GM19463 (cell line): ENCODE measurements at regions not wholly inside any gene's neighbourhood (a gene's known extent, or its start where the extent isn't known, plus 50 kb on each side); places are given as distances from the start of the nearest gene placed in this dataset.
"Not testable (repeated sequence)": the region's sequence is repeated elsewhere in the genome, so short reads cannot be mapped to it uniquely, and the experiment has no call there.

Source experiments
- ATAC-seq: cut with Tn5 transposase; IDR thresholded peaks from one replicate; pipeline ENCODE4 v1.9.1; 2021; ENCODE audit warnings: mild to moderate bottlenecking, moderate library complexity; ENCODE audit not compliant: unreplicated experiment

DNA sequence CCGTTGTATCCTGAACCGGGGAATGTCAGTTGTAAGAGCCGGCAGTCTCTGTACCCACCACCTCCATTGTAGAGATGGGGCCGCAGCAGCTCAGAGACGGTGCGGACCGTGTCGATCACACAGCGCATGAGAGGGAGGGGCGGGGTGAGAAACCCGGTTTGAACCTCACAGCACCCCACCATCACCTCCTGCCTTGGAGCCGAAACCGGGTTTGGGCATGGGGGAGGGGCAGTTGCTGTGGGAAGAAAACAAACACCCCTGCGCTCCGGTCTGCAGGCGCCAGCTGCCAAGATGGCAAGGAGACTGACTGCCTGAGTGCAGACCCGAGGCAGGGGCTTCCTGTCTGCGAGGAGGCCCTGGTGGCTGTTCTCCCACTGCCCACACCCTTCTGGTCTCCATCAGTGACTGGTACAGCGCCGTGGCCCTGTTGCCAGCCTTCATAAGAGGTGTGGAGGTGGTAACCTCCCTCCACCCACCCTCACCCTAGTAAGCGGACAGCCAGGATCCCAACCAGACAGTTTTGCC, 69.2 kb upstream of the SSBP3 start:
- no peak for ATAC-seq

DNA sequence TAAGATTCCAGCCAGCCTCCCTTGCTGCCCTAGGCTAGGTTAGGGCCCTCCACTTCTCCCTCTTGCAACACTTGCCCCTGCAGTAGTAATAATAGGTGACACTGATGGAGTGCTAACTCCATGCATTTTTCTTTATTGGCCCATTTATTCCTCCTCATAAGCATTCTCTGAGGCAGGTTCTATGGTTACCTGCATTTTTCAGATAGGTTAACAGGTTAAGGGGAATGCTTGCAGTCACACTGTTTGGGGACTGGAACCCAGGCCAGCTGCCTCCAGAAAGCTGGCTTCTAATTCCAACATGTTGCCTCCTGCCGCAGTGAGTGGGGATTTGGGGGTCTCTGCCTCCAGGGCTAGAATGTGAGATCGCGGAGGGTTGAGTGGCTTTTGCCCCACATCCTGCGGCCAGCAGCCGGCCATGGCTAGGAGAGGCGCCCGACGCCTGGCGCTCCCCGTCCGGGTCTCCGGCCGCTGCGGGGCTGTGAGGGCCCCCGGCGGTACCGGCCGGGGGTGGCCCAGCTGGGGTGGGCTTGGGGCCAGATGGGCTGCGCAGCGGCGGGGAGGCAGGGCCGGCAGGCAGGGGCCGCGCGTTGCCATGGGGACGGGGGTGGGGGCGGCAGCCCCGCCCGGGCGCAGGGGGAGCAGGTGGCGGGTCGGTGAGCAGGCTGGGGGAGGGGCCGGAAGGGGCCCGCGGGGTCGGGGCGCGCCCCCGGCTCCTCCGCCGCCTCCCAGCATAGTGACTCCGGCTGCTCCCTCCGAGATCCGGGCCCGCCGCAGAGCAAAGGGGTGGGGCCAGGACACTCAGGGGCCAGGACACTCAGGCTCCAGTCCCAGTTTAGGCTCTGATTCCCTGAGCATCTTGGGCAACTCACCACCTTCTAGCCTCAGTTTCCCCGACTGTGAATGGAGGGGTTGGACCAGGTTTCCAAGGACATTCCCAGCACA, 68.4 kb upstream of the SSBP3 start:
- ATAC-seq = no peak

- ATAC-seq = no peak
These were observed 65.4 kb upstream of the SSBP3 start for GRCh38 chr1:54471588-54471987.

- not testable (repeated sequence) for ATAC-seq
These were observed 63.2 kb upstream of the SSBP3 start for GRCh38 chr1:54469444-54469843.

- not testable (repeated sequence) for ATAC-seq
These were observed 62.3 kb upstream of the SSBP3 start for GRCh38 chr1:54468288-54469084.

DNA sequence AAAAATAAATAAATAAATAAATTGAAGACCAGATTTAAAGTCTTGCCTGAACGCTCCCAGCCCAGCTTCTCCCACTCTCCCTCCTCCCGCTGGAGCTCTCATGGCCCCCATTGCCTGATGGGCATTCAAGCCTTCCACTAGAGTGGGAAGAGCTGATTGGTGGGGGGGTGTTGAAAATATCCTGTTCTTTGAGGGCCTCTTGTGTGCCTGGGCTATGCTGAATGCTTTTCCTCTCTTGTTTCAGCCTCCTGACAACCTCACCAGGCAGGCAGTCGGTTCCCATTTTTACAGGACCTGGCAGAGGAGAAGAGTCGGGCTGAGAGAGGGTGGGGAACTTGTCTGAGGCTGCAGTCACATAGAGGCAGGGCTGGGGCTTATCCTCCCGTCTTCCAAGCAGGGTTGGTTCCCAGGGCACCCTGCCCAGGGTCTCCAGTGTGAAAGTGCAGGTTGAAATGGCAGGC, 59.2 kb upstream of the SSBP3 start:
- ATAC-seq = no peak

GRCh38 chr1:54464477-54465146, 58.4 kb upstream of the SSBP3 start:
- no peak for ATAC-seq

DNA sequence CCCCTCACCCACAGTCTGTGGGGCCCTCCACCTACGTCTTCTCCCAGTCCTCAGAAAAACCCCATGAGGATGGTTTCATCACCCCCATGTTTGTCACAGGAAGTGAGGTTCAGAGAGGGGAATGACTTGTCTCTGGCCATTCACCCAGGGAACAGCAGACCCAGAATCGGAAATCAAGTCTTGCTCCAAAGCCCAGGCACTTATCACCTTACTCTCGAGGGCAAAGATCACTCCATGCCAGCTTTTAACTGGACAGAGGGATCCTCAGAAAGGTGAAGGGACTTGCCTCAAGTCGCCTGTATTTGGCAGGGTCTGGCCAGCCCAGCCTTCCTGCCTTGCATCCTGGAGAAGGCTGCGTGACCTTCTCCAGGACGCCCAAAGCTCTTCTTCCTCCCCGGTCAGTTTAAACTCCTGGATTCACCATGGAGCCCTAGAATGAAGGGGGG, 57.9 kb upstream of the SSBP3 start:
- no peak for ATAC-seq

- no peak for ATAC-seq
These were observed 57.3 kb upstream of the SSBP3 start for GRCh38 chr1:54463259-54464030.

GRCh38 chr1:54462597-54463258, 56.5 kb upstream of the SSBP3 start:
- ATAC-seq = no peak

- ATAC-seq = no peak
These were observed 55.8 kb upstream of the SSBP3 start for GRCh38 chr1:54461731-54462596.

DNA sequence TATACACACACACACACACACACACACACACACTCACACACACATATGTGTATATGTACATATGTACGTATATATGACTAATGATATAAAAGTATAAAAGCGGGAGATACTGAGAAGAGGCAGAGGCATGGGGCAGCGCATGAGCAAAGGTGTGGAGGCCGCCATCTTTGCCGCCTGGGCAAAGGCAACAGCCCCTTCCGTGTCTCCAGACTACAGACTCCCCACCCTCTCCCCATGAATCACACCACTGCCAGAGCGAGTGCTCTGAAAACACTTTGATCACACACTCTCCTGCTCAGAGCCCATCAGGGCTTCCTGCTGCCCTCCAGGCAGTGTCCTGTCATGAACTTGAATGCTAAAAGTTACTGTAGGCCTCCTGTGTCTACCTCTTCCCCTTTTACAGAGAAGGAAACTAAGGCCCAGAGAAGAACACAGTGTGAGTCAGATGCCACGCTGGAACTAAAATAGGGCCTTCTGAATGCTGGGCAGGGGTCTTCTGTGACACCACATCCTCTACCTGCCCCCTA, 54.7 kb upstream of the SSBP3 start:
- no peak for ATAC-seq

DNA sequence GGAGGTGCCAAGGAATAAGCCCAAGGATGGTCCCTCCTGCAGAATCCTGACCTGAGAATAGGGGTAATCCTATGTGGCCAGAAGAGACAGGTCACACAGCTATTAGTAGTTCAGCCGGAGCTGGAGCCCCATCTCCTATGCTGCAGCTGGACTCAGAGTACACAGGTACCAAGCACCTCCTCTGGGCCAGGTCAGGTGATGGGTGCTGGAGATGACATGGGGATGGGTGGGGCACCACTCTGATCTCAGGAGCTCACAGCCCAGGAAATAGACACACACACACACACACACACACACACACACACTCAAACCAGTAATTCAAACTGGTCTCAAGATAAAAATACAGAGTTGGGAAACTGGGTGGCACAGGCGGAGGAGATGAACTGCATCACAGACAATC, 54.2 kb upstream of the SSBP3 start:
- ATAC-seq = no peak

GRCh38 chr1:54459726-54460191, 53.6 kb upstream of the SSBP3 start:
- ATAC-seq = no peak

- ATAC-seq = no peak
These were observed 52.9 kb upstream of the SSBP3 start for GRCh38 chr1:54459140-54459539.

DNA sequence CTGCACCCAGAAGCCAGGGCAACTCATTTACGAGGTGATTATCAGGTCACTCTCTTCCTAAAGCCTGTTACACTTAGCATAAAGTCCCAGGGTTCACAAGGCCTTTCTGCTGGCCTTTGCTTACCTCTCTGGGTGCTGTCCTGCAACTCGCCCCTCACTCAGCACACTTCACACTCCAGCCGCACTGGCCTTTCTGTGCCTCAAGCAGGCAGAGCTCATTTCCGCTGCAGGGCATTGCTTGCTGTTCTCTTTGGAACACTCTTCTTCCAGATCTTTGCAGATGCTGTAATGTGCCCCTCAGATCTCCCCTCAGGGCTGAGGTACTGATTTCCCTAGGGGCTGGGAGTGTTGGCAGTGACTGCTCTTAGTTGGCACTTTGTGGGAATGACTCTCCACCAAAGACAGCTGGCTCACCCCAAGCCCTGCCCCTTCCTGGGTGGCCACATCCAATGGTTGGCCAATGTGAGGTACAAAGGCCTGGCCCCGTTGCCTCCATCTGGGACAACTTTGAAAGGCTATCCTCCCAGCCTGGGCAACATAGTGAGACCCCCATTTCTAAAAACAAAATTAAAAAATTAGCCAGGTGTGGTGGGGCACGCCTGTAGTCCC, 50.8 kb upstream of the SSBP3 start:
- ATAC-seq = no peak

- ATAC-seq = no peak
These were observed 50.2 kb upstream of the SSBP3 start for GRCh38 chr1:54456361-54456760.
